ENCODE measurements at regions not wholly inside any gene's neighbourhood (a gene's known extent, or its start where the extent isn't known, plus 50 kb on each side); places are given as distances from the start of the nearest gene placed in this dataset.

DNA sequence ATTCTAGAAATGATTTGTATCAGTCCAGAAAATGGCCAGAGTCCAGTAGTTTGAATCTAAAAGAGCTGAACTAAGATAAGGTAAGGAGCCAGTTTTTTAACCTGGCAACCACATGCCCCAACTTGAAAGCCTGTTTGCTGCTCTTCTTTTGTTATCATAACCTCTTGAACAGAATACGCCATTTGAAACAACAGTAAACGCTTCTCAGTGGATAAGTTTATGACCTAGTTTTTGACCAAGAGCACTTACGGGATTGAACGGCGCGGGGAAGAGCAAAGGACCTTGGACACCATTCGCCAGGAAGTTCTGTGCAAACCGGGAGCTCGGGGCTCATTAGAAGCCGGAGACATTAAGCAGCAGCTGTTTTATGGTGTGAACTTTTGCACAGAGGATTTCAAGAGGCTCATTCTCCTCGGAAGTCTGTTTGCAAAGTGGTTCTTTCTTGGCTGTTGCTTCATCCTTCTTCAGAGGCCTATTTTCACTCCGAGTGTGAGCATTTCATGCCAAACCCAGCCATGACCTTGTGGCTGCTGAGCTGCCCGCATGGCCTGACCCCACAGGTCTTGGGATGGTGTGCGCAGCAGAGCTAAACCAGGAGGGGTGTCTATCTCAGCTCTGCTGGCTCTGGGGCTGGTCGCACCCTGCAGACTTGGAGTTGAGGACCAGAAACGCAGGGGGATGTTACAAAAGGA, 215.1 kb downstream of the SOX4 start:
- no peak for DNase-seq (ENCODE audit: low read depth in 3 of 3)

DNA sequence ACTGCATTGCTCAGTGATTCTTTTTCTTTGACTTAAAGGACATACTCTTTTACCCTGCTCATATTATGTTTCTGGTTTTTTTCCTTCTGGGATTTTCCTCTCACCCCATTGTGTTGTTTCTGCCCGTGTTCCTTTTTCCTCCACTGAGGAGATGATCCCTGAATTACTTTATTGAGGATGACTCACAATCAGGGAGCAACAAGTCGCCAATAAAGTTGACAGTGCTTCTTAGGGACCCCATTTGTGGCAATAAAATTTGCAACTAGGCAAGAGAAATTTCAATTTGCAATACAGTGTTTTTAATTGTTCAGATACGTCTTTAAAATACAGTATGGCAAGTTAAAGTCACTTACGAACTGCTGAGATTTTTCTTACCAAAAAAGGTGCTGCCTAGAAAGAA, 217.9 kb downstream of the SOX4 start:
- no peak for DNase-seq (ENCODE audit: low read depth in 3 of 3)

GRCh38 chr6:21816231-21816630, 222.7 kb downstream of the SOX4 start:
- no peak for DNase-seq (ENCODE audit: low read depth in 3 of 3)

DNA sequence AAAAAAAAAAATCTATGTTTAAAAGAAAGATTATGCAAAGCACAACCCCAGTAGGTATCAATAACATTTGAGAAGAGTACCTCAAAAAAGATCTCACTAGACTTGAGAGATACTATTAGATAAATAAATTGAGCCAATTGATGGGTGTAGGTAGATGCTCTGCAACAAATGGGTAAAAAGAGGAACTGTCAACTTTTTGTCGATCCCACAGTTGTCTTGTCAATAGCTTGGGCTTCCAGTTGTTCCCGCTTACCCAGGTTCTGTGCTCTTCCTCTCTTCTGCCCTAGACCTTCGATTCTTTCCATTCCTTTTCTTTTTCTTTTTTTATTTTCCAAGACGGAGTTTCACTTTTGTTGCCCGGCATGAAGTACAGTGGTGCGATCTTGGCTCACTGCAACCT, 226.9 kb downstream of the SOX4 start:
- DNase-seq (ENCODE audit: low read depth in 3 of 3) = no peak

DNA sequence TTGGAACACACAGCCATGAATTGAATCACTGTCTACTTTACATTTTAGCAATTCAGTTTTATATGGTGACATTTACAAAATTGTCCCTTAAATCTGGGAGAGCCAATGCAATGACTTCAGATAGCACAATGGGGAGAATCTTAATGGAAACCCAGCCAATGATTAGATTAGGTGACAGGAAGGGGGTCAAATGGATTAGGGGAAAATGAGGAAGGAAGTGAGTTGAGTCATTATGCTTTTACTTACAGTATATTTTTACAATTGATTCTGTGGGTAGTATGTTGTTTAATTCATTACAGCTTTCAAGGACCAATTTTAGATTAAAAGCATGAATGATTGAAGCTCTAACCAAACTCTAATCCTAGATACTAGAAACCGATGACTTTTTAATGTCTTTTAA, 229.8 kb downstream of the SOX4 start:
- DNase-seq (ENCODE audit: low read depth in 3 of 3) = no peak

GRCh38 chr6:21824431-21825177, 231.1 kb downstream of the SOX4 start:
- no peak for DNase-seq (ENCODE audit: low read depth in 3 of 3)

DNA sequence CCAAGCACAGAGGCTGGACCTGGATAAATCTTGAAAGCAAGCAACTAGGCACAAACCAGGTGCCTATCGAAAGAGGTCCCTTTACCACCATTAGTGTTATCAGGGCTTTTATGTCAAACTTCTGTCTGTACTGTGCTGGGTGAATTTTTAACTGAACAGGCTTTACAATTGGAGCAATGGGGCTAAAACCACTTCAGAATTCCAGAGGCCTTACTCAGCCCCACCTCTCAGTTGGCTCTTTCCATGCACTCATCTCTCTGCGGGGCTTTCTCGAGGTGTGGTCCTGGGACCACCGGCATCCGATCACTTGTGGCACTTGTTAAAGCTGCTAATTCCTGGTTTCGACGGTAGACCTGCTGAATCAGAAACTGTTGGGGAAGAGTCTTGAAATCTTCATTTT, 232.5 kb downstream of the SOX4 start:
- no peak for DNase-seq (ENCODE audit: low read depth in 3 of 3)

DNA sequence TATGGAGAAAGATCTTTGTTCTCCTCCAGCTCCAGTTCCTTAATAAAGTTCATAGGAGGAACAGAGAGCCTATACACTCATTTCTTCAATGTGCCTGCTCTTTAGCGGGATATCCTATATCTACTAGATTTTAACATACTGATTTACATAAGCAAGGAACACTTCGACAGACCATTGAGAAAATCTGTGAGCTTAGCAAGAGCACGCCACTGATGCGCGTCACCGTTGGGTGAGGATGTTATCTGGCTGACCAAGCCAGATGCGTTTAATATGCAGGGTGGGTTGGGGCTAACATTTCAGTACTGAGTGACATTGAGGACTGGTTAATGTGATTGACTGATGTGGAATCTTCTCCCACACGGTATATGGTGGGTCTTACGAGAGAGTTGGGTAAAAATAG, 233.4 kb downstream of the SOX4 start:
- no peak for DNase-seq (ENCODE audit: low read depth in 3 of 3)

DNA sequence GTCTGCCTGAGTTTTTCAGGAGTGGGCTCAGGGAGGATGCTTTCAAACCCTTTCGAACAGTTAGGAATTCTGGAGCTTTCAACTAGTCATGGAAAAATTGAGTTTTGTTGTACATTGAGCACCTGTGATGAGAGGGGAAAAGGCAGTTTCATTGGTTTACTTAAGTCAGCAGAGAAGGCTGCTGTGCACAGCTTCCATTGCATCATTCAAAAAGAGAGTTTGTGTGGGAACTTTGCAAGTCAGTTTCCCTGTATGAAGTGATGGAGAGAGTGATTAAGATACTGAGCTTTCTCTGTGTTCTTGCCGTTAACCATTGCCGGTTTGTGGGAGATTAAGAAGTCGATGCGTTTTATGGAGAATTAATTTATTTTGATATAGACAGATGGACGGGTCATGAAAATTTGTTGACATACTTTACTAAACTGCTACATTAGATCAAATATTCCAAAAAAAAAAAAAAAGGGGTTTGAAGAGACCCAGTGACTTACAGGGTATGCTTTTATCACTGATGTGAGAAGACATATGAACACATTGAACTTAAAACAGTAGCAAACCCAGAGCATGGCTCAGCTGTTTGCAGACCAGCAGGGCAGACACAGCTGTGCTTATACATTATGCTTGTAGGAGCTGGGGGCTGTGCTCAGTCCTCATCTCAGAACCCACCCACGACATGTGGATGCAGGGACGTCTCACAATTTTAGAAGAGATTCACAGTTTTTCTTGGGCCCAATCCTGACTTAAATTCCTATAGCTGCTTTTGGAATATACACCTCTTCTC, 234.1 kb downstream of the SOX4 start:
- DNase-seq (ENCODE audit: low read depth in 3 of 3) = no peak

GRCh38 chr6:21828704-21829103, 235.2 kb downstream of the SOX4 start:
- DNase-seq (ENCODE audit: low read depth in 3 of 3) = no peak

DNA sequence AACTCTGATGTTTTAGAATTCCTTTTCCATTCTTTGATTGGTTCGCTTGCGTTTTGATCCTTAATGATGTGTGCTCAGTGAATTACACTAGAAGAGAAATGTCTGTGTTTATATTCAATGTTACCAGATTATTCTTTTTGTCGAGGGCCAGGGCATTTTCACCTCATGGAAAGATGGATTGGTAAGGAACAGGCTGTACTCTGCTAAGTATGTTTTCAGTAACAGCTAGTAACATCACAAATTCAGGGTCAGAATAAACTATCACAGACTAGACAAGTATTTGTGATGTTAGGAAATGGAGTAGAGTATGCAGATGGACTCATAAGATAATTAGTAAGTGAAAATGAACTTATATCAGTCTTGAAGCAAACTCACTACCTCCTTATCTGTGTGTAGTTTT, 235.6 kb downstream of the SOX4 start:
- DNase-seq (ENCODE audit: low read depth in 3 of 3) = no peak

- DNase-seq (ENCODE audit: low read depth in 3 of 3) = no peak
Observed at GRCh38 chr6:21831521-21832291, 238.2 kb downstream of the SOX4 start.

DNA sequence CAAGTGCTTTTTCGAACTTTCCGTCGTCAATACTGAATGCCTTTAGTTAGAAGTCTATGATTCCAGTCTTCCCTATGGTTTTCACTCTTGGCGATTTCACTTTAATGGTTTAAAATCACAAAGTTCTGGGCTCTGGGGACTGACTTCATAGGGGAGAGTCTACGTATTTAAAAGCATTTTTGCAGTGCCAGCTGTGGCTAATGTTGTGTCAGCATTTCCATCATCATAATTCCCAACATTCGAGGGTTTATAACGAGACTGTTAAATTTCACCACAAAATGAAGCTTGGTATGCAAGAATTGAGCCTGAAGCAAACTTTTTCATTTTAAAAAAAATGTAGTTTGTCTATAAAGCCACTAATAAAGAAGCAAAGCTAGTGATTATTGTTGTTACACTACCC, 242.7 kb downstream of the SOX4 start:
- no peak for DNase-seq (ENCODE audit: low read depth in 3 of 3)

GRCh38 chr6:21836772-21837425, 243.3 kb downstream of the SOX4 start:
- DNase-seq (ENCODE audit: low read depth in 3 of 3) = no peak

DNA sequence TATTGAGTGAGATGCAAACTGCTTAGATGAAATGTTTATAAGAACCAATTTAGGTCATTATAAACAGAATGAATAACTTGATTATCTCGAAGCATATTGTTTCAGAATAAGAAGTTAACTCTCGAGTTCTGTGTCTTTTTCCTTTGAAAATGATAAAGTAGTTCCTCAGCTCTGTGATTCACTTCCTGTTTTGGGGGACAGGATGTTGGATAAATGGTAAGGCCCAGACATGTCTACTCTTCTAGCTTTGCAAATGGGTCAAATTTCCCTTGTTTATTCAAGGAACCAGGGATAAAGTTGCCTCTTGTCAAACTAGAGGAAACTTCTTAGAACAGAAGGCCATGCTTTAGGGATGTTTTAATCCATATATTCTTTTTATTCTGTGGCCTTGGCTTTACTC, 246.9 kb downstream of the SOX4 start:
- DNase-seq (ENCODE audit: low read depth in 3 of 3) = no peak

DNA sequence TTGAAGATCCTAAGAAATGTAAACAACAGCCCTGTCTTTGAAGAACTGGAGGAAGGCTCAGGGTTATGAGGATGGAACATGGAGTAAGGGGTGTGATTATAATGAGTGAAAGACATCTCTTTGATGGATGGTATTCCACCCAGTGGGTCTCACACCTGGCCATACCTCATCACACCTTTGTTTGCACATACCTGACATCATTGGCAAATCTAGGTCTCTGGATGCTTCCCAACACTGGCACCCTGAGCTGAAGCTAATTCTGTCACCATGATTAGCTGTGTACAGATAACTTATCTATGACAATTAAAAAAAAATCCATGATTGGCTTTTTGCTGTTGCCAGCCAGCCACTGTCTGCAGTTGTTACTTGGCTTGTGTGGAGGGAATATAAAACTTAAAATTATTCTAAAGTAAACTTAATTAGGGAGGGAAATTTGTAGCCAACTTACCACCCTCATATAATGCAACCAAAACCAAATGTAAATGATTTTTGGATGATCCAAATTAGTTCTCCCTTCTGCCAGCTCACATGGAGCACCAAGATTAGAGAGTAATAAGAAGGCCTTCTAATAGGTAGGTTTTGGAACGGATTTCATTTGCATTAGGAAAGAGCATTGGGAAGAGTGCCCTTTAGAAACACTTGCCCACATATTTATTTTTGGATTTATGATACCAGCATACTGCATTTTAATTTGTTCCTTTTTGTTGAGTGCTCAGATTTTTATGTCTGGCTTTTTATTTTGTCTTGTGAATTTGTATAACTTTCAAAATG, 249.5 kb downstream of the SOX4 start:
- DNase-seq (ENCODE audit: low read depth in 3 of 3) = no peak

DNA sequence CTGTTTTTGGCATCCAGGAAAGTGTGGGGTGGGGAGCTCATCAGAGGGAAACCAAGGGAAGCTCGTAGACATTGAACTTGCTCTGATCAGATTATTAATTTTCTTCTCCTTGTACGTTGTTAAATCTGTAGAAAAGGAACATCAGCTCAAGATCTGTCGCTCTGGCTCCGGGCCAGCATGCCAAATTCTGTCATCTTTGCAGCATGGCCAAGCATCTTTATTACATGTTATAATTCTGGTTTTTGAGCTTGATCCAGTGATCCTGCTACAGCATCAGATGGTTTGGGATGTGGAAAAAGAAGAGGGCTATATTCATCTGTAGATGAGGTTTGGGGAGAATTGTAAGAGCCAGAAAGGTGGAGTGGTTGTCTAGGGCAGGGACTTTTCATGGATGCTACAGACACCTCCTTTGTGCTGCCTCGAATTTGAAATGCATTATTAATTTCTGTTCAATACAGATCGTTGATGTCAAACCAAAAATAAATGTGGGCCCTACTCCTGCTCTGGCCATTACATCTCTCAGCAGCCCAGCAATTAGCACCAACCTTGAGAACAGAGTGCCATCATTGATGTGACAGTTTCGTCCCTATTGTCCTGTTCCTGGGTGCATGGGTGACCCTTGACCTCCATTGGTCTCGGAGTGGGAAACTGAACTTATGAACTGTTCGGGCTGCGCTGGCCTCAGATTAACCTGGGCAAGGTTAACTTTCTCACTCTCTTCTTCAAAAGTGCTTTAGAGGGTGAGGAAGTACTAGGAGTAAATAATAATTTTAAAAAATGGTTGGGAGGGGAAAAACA, 250.8 kb downstream of the SOX4 start:
- no peak for DNase-seq (ENCODE audit: low read depth in 3 of 3)

DNA sequence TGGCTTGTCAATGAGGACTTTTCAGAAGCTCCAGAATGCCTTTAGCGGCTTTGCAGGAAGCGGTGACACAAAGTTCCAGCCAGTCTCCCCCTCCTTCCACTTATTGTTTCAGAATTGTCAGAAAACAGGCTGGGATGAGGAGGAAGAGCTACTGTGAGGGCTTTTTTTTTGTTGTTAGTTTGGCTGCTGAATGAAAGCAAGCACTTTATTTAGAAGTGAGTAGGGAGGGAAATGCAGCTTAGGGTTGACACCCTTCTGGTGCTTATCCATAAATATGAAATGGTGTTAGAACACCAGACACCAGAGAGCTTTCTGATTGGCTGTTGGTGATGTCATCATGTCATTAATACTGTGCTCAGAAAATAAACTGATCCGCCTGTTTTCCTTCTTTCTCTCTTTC, 251.5 kb downstream of the SOX4 start:
- DNase-seq (ENCODE audit: low read depth in 3 of 3) = no peak

GRCh38 chr6:21845439-21846140, 252.0 kb downstream of the SOX4 start:
- no peak for DNase-seq (ENCODE audit: low read depth in 3 of 3)

Measured in stimulated activated CD4-positive, alpha-beta T cell treated with anti-CD3 and anti-CD28 coated beads, TNF-alpha, amount 100 ng/mL, for 4 hours (primary cell).